Ecto neural progenitor cell (in vitro differentiated cells): ENCODE measurements at regions not wholly inside any gene's neighbourhood (a gene's known extent, or its start where the extent isn't known, plus 50 kb on each side); places are given as distances from the start of the nearest gene placed in this dataset.

Experiments
- DNase-seq: peaks from one replicate; pipeline ENCODE4 v3.0.0-alpha.2; 2018; ENCODE audit warnings: low spot score

GRCh38 chr9:110143485-110143884 lies 64.5 kb downstream of the C9orf152 start:
- no peak for DNase-seq

GRCh38 chr9:110143950-110144545 lies 63.9 kb downstream of the C9orf152 start:
- no peak for DNase-seq

GRCh38 chr9:110146373-110146772 lies 61.6 kb downstream of the C9orf152 start:
- DNase-seq = no peak

GRCh38 chr9:110148384-110148783 lies 59.6 kb downstream of the C9orf152 start:
- no peak for DNase-seq

GRCh38 chr9:110148891-110149290 lies 59.1 kb downstream of the C9orf152 start:
- DNase-seq = no peak
